ENCODE measurements at regions not wholly inside any gene's neighbourhood (a gene's known extent, or its start where the extent isn't known, plus 50 kb on each side); places are given as distances from the start of the nearest gene placed in this dataset.

- Histone ChIP-seq H3K9me3 (ENCODE audit: control insufficient read depth, insufficient read depth, low read length) (no peaks in the 10 kb centered on the region), H3K9ac (ENCODE audit: low read depth, low read length) (no peak overlapping the region), H3K4me1 (ENCODE audit: control insufficient read depth, insufficient read depth, low read length) (peaks cover 10% of the 10 kb centered on the region), H3K36me3 (ENCODE audit: control insufficient read depth, insufficient read depth, low read length) (no peaks in the 10 kb centered on the region), H3K4me3 (ENCODE audit: low read depth, low read length) (no peak overlapping the region), H3K27me3 (ENCODE audit: control insufficient read depth, insufficient read depth, low read length) (no peaks in the 10 kb centered on the region)
Observed at GRCh38 chr11:93081694-93082093, 112.2 kb downstream of the MTNR1B start.

DNA sequence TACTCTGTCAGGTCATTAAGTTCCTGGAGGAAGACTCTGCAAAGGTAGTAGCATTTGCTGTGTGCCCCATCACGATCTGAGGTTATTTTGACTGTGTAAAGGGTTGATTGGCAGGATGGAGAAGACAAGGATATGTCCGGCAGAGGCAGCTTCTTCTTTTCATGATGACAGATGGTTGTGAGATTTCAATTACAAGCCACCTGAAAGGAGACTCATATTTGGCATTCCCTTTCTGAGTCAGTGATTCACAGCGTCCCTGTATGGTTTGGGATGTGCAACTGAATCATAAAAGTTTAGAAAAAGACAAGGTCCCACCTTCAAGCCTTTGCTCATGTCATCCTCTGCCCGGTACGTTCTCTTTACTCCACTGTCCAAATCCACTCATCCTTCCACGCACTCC is 113.4 kb downstream of the MTNR1B start:
- Histone ChIP-seq H3K9ac (ENCODE audit: low read depth, low read length) (no peak overlapping the region), H3K4me3 (ENCODE audit: low read depth, low read length) (no peak overlapping the region), H3K4me1 (ENCODE audit: control insufficient read depth, insufficient read depth, low read length) (peaks cover 10% of the 10 kb centered on the region), H3K27me3 (ENCODE audit: control insufficient read depth, insufficient read depth, low read length) (no peaks in the 10 kb centered on the region), H3K9me3 (ENCODE audit: control insufficient read depth, insufficient read depth, low read length) (no peaks in the 10 kb centered on the region), H3K36me3 (ENCODE audit: control insufficient read depth, insufficient read depth, low read length) (no peaks in the 10 kb centered on the region)

DNA sequence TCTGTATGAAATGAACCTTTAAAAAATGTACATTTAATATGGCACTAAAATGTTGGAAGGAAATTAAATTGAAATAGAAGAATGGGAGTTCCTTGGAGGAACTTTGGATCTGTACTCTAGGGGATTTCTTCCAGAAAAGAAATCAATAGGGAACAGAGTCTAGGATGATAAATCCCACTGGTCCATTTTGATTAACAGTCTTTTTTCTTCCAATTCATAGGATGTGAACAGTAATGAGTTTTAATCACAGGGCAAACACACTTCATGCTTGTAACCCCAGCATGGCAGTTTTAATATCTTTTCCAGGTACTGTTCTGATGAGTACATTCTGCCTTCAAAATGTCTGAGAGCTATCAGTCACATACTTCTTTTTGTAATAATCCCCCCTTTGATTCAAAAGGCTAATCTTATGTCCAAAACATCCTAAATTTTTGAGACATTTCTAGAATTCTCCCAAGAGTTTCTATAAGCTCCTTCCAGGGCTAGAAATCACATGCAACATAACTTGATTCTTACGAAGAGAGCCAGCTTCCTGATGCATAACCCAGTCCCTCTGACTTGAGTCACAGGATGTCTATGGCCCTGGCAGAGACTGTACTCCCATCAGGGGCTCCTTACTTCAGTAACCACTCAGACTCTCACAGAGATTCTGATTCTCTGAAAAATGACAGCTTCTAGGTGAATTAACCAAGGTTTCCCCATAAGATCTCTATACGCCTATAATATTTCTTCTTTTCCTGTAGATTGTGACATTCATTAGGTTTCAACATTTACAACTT is 112.9 kb downstream of the SLC36A4 start:
- no peak overlapping the region for H3K9ac ChIP-seq (ENCODE audit: low read depth, low read length)
- no peaks in the 10 kb centered on the region for H3K27me3 ChIP-seq (ENCODE audit: control insufficient read depth, insufficient read depth, low read length)
- H3K4me1 ChIP-seq (ENCODE audit: control insufficient read depth, insufficient read depth, low read length) = peaks cover 15% of the 10 kb centered on the region
- no peak overlapping the region for H3K4me3 ChIP-seq (ENCODE audit: low read depth, low read length)
- H3K9me3 ChIP-seq (ENCODE audit: control insufficient read depth, insufficient read depth, low read length) = no peaks in the 10 kb centered on the region
- H3K36me3 ChIP-seq (ENCODE audit: control insufficient read depth, insufficient read depth, low read length) = no peaks in the 10 kb centered on the region

GRCh38 chr11:93089474-93090102 is 108.2 kb downstream of the SLC36A4 start:
- peaks cover 4% of the 10 kb centered on the region for H3K4me1 ChIP-seq (ENCODE audit: control insufficient read depth, insufficient read depth, low read length)

More at GRCh38 chr11:93089474-93090102, 108.2 kb downstream of the SLC36A4 start:
- Histone ChIP-seq H3K9me3 (ENCODE audit: control insufficient read depth, insufficient read depth, low read length) (no peaks in the 10 kb centered on the region), H3K36me3 (ENCODE audit: control insufficient read depth, insufficient read depth, low read length) (no peaks in the 10 kb centered on the region), H3K9ac (ENCODE audit: low read depth, low read length) (no peak overlapping the region), H3K4me3 (ENCODE audit: low read depth, low read length) (no peak overlapping the region), H3K27me3 (ENCODE audit: control insufficient read depth, insufficient read depth, low read length) (no peaks in the 10 kb centered on the region)

All from iPS-15b (cell line).